ENCODE measurements at regions not wholly inside any gene's neighbourhood (a gene's known extent, or its start where the extent isn't known, plus 50 kb on each side); places are given as distances from the start of the nearest gene placed in this dataset.

DNA sequence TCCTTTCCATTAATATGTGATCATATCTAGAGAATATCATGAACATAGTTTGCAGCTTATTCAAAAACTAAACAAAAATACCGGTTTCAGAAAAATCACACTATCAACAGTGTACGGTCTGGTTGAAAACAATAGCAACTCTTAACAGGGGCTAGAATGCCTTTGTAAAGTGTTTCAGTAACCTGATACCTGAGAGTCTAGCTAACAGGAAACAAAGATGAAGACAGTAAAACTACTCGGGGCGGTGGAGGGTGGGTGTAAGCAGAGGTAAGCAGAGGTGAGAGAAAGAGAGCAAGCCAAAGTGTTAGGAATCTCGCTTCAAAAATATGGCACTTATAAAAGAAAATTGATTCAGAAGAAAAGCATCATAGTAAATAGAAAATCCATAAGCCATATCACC is 109.0 kb upstream of the RGPD4 start:
- H3K36me3 ChIP-seq (ENCODE audit: control insufficient read depth, low read length) = no peaks in the 10 kb centered on the region
- no peaks in the 10 kb centered on the region for H3K9me3 ChIP-seq (ENCODE audit: control insufficient read depth, insufficient read depth, low read length)
- no peaks in the 10 kb centered on the region for H3K27me3 ChIP-seq (ENCODE audit: control insufficient read depth, low read length)
- no peaks in the 10 kb centered on the region for H3F3A ChIP-seq (ENCODE audit: control insufficient read depth, insufficient read depth)
- H3K4me3 ChIP-seq (ENCODE audit: low read length) = no peak overlapping the region
- no peaks in the 10 kb centered on the region for H4K20me1 ChIP-seq (ENCODE audit: control insufficient read depth, insufficient read depth, low read depth, low read length)
- H3K4me2 ChIP-seq (ENCODE audit: low read length) = no peak overlapping the region
- H3K4me1 ChIP-seq (ENCODE audit: control insufficient read depth, low read length) = no peaks in the 10 kb centered on the region
- H3K9me2 ChIP-seq (replicated peaks; ENCODE audit: control insufficient read depth, low read length) = no peaks in the 10 kb centered on the region
- H3K27ac ChIP-seq (ENCODE audit: low read depth, low read length) = no peak overlapping the region
- TF ChIP-seq, protein P1, sequence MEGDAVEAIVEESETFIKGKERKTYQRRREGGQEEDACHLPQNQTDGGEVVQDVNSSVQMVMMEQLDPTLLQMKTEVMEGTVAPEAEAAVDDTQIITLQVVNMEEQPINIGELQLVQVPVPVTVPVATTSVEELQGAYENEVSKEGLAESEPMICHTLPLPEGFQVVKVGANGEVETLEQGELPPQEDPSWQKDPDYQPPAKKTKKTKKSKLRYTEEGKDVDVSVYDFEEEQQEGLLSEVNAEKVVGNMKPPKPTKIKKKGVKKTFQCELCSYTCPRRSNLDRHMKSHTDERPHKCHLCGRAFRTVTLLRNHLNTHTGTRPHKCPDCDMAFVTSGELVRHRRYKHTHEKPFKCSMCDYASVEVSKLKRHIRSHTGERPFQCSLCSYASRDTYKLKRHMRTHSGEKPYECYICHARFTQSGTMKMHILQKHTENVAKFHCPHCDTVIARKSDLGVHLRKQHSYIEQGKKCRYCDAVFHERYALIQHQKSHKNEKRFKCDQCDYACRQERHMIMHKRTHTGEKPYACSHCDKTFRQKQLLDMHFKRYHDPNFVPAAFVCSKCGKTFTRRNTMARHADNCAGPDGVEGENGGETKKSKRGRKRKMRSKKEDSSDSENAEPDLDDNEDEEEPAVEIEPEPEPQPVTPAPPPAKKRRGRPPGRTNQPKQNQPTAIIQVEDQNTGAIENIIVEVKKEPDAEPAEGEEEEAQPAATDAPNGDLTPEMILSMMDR (IDR thresholded peaks at IDR 0.05; ENCODE audit: low read depth, low read length, poor library complexity, severe bottlenecking) = no peak
- TF ChIP-seq EZH2phosphoT487 (IDR thresholded peaks at IDR 0.05; ENCODE audit: borderline replicate concordance, low read length) = no peak
- H3K79me2 ChIP-seq (ENCODE audit: control insufficient read depth, low read length) = no peaks in the 10 kb centered on the region

DNA sequence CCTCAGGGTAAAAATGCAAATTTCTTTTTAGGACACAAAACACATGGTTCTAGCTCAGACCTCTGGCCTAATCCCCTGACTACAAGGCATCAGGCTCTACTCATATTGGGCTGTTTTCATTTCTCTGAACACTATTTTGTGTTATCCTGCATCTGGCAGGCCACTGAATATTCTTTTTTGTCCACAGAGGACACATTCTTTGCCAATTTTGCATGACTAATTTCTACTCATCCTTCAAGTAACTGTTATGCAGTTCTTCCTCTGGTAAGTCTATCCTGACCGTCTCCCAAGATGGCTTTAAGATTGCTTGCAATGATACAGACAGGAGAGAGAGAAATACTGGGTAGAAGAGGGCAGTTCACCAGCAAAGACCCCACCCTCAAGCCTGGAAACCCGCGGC is 107.6 kb upstream of the RGPD4 start:
- no peaks in the 10 kb centered on the region for H4K20me1 ChIP-seq (ENCODE audit: control insufficient read depth, insufficient read depth, low read depth, low read length)
- no peaks in the 10 kb centered on the region for H3K4me1 ChIP-seq (ENCODE audit: control insufficient read depth, low read length)
- H3K36me3 ChIP-seq (ENCODE audit: control insufficient read depth, low read length) = no peaks in the 10 kb centered on the region
- no peak overlapping the region for H3K4me3 ChIP-seq (ENCODE audit: low read length)
- no peak overlapping the region for H3K27ac ChIP-seq (ENCODE audit: low read depth, low read length)
- no peak overlapping the region for H3K4me2 ChIP-seq (ENCODE audit: low read length)
- H3K9me3 ChIP-seq (ENCODE audit: control insufficient read depth, insufficient read depth, low read length) = no peaks in the 10 kb centered on the region
- no peaks in the 10 kb centered on the region for H3K27me3 ChIP-seq (ENCODE audit: control insufficient read depth, low read length)
- no peaks in the 10 kb centered on the region for H3F3A ChIP-seq (ENCODE audit: control insufficient read depth, insufficient read depth)
- no peaks in the 10 kb centered on the region for H3K79me2 ChIP-seq (ENCODE audit: control insufficient read depth, low read length)
- no peaks in the 10 kb centered on the region for H3K9me2 ChIP-seq (replicated peaks; ENCODE audit: control insufficient read depth, low read length)
- TF ChIP-seq EZH2phosphoT487 (IDR thresholded peaks at IDR 0.05; ENCODE audit: borderline replicate concordance, low read length) = no peak

DNA sequence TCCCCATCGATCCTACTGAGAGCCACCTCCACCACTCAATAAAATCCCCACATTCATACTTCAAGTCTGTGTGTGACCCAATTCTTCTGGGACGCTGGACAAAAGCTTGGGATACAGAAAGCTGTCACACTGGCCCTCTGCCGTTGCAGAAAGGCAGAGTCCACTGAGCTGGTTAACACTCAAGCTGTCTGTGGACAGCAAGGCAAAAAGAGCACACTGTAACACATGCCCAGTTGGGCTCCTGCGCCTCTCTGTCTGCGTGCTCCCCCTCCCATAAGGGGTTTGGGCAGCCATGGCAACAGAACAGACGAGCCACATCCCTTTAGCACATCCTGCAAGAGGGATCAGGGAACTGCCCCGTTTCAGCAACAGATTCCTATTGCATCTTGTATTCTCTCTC is 106.9 kb upstream of the RGPD4 start:
- Histone ChIP-seq H3K9me2 (replicated peaks; ENCODE audit: control insufficient read depth, low read length) (no peaks in the 10 kb centered on the region), H3K27me3 (ENCODE audit: control insufficient read depth, low read length) (no peaks in the 10 kb centered on the region), H3K4me2 (ENCODE audit: low read length) (no peak overlapping the region), H3K27ac (ENCODE audit: low read depth, low read length) (no peak overlapping the region), H4K20me1 (ENCODE audit: control insufficient read depth, insufficient read depth, low read depth, low read length) (no peaks in the 10 kb centered on the region), H3F3A (ENCODE audit: control insufficient read depth, insufficient read depth) (no peaks in the 10 kb centered on the region), H3K9me3 (ENCODE audit: control insufficient read depth, insufficient read depth, low read length) (no peaks in the 10 kb centered on the region), H3K4me1 (ENCODE audit: control insufficient read depth, low read length) (no peaks in the 10 kb centered on the region), H3K36me3 (ENCODE audit: control insufficient read depth, low read length) (no peaks in the 10 kb centered on the region), H3K4me3 (ENCODE audit: low read length) (no peak overlapping the region), H3K79me2 (ENCODE audit: control insufficient read depth, low read length) (no peaks in the 10 kb centered on the region)
- TF ChIP-seq EZH2phosphoT487 (IDR thresholded peaks at IDR 0.05; ENCODE audit: borderline replicate concordance, low read length) = no peak
- TF ChIP-seq, protein P1 (IDR thresholded peaks at IDR 0.05; ENCODE audit: low read depth, low read length, poor library complexity, severe bottlenecking) = no peak

GRCh38 chr2:107721178-107721577 is 105.5 kb upstream of the RGPD4 start:
- H3F3A ChIP-seq (ENCODE audit: control insufficient read depth, insufficient read depth) = no peaks in the 10 kb centered on the region
- H3K79me2 ChIP-seq (ENCODE audit: control insufficient read depth, low read length) = no peaks in the 10 kb centered on the region
- H3K27me3 ChIP-seq (ENCODE audit: control insufficient read depth, low read length) = no peaks in the 10 kb centered on the region
- no peak overlapping the region for H3K4me2 ChIP-seq (ENCODE audit: low read length)
- no peaks in the 10 kb centered on the region for H3K9me3 ChIP-seq (ENCODE audit: control insufficient read depth, insufficient read depth, low read length)
- H3K4me3 ChIP-seq (ENCODE audit: low read length) = no peak overlapping the region
- no peak for TF ChIP-seq EZH2phosphoT487 (IDR thresholded peaks at IDR 0.05; ENCODE audit: borderline replicate concordance, low read length)
- TF ChIP-seq, protein P1 (IDR thresholded peaks at IDR 0.05; ENCODE audit: low read depth, low read length, poor library complexity, severe bottlenecking) = no peak
- no peak overlapping the region for H3K27ac ChIP-seq (ENCODE audit: low read depth, low read length)
- no peaks in the 10 kb centered on the region for H3K36me3 ChIP-seq (ENCODE audit: control insufficient read depth, low read length)
- no peaks in the 10 kb centered on the region for H3K4me1 ChIP-seq (ENCODE audit: control insufficient read depth, low read length)
- no peaks in the 10 kb centered on the region for H4K20me1 ChIP-seq (ENCODE audit: control insufficient read depth, insufficient read depth, low read depth, low read length)
- H3K9me2 ChIP-seq (replicated peaks; ENCODE audit: control insufficient read depth, low read length) = no peaks in the 10 kb centered on the region
